Fibroblast of lung (primary cell): ENCODE measurements at regions not wholly inside any gene's neighbourhood (a gene's known extent, or its start where the extent isn't known, plus 50 kb on each side); places are given as distances from the start of the nearest gene placed in this dataset.

Source experiments
- DNase-seq, 2 donors: peaks; one replicate each; pipeline versions ENCODE4 v3.0.0 to v3.0.0-alpha.2; 2010; ENCODE audit warnings: low read depth in 2 of 2
- H2AFZ ChIP-seq: 2 replicates; pipeline ENCODE4 v1.5.1; 2012; ENCODE audit warnings: low read length, control low read depth, inconsistent platforms
- H3K27ac ChIP-seq: 2 replicates; pipeline ENCODE4 v1.5.1; 2011; ENCODE audit warnings: low read length, control low read depth; ENCODE audit not compliant: insufficient read depth
- H3K27me3 ChIP-seq: 2 replicates; pipeline ENCODE4 v1.5.1; 2011; ENCODE audit warnings: mild to moderate bottlenecking, low read length; ENCODE audit not compliant: control insufficient read depth, insufficient read depth
- H3K36me3 ChIP-seq: 2 replicates; pipeline ENCODE4 v1.5.1; 2011; ENCODE audit warnings: low read length; ENCODE audit not compliant: control insufficient read depth, insufficient read depth
- H3K4me1 ChIP-seq: 2 replicates; pipeline ENCODE4 v1.5.1; 2011; ENCODE audit warnings: low read length; ENCODE audit not compliant: control insufficient read depth, insufficient read depth; ENCODE audit errors: extremely low read depth
- H3K4me2 ChIP-seq: 2 replicates; pipeline ENCODE4 v1.5.1; 2011; ENCODE audit warnings: low read length, control low read depth; ENCODE audit not compliant: insufficient read depth; ENCODE audit errors: extremely low read depth
- H3K4me3 ChIP-seq, 4 experiments: fragments of 200-600 bp in 1 of 4; sonication (generic) in 1 of 4; replicated peaks in 1 of 4; 2 replicates each; pipeline ENCODE4 v1.5.1; 2011 to 2016; ENCODE audit warnings: low read length in 4 of 4, low read depth in 3 of 4, mild to moderate bottlenecking in 3 of 4, control low read depth in 2 of 4, inconsistent platforms in 1 of 4, mixed read lengths in 1 of 4; ENCODE audit not compliant: insufficient read depth in 1 of 4; ENCODE audit errors: control extremely low read depth in 1 of 4
- H3K79me2 ChIP-seq: 2 replicates; pipeline ENCODE4 v1.5.1; 2012; ENCODE audit warnings: mild to moderate bottlenecking, low read length, inconsistent platforms; ENCODE audit not compliant: control insufficient read depth, insufficient read depth
- H3K9ac ChIP-seq: 2 replicates; pipeline ENCODE4 v1.5.1; 2011; ENCODE audit warnings: mild to moderate bottlenecking, low read length, control low read depth; ENCODE audit not compliant: insufficient read depth
- H3K9me3 ChIP-seq: 2 replicates; pipeline ENCODE4 v1.5.1; 2012; ENCODE audit warnings: low read depth, low read length; ENCODE audit not compliant: control insufficient read depth, insufficient read depth
- H4K20me1 ChIP-seq: 2 replicates; pipeline ENCODE4 v1.5.1; 2011; ENCODE audit warnings: low read length; ENCODE audit not compliant: control insufficient read depth, insufficient read depth; ENCODE audit errors: extremely low read depth
- EZH2 ChIP-seq: IDR thresholded peaks from 2 replicates; pipeline ENCODE4 v1.5.1; 2012; ENCODE audit warnings: low read length, control low read depth, mild to moderate bottlenecking; ENCODE audit errors: missing control alignments
- TF ChIP-seq, protein P1 (sequence below), 2 donors: IDR thresholded peaks in 1 of 2; conservative IDR thresholded peaks in 1 of 2; 1 replicate in 1 of 2; 2 replicates in 1 of 2; pipeline ENCODE4 v1.5.1; 2011 to 2012; ENCODE audit warnings: low read length in 2 of 2, control low read depth in 1 of 2, inconsistent platforms in 1 of 2, low read depth in 1 of 2, mild to moderate bottlenecking in 1 of 2

DNA sequence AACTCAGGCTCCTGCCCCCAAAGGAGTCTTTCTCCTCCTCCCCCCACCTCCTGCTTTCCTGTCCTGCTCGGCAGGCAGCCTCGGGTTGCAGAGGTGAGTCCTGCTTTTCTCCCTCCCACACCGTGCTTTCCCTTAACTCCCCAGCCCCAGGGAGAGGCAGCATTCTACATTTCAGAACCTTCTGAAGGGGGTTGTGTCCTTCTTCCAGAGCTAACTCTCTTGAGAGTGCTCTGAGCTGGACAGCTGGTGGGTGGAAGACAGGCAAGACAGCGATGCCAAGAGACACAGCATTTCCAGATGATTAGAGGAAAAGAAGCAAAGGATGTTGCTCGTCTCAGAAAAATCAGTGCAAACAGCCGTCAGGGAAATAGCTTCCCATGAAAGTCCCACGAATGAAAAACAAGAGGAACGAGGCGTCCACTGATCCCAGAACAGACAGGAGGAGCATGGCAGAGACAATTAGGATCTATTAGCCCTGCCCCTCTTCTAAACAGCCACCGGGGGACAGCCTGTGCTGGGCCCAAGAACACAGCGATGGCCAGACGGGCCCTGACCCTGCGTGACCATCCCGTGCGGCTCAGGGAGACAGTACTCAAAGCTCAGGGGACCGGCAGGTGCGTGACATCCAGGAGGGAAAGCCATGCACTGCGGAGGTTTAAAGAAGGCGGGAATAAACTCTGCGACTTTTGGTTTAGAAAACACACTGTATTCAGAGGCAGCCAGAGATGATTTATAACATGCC, 216.5 kb upstream of the RTL1 start:
- Histone ChIP-seq H3K79me2 (no peaks in the 10 kb centered on the region), H3K9me3 (no peaks in the 10 kb centered on the region), H3K27ac (no peak overlapping the region)

DNA sequence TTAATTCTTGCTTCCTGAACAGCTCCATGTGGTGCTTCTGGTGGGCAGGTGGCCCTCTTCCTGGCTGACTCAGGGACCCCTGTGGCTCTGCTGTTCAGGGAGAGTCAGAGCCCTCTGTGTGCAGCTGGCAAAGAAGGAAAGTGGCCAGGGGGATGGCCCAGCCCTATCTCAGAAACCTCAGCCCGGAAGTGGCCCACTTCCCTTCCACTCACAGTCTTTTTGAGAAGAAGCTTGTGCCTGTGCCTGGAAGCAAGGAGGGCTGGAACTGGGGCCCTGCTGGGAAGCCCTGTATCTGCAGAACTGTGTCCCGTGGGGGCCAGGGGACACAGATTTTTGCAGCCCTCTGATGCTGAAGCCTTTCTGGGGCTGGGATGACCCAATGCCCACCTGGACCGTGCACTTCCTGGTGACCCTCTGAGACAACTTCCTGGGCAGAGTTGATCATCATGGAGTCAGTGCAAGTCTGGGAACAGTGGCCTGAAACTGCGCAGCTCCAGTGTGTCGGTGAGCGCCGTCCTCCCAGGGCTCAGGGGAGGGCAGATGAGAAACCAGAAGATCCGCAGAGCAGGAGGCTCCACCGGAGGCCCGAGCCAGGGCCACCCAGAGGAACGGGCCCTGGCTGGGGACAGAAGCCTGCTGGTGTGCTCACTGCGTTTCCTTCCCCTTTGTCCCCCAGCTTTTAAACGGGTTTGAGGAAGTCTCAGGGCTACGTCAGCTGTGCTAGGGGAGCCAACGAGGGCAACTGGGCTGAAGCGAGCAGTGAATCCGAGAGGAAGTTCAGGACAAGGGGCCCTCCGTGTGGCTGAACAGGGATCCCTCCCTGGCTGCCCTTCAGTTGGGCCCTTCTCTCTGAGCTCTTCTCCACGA, 217.4 kb upstream of the RTL1 start:
- no peaks in the 10 kb centered on the region for H3K36me3 ChIP-seq
- H3K27ac ChIP-seq: no peak overlapping the region
- H3K79me2 ChIP-seq: no peaks in the 10 kb centered on the region
- no peaks in the 10 kb centered on the region for H3K9me3 ChIP-seq
- no peaks in the 10 kb centered on the region for H3K27me3 ChIP-seq
- no peaks in the 10 kb centered on the region for H3K4me1 ChIP-seq
- H3K9ac ChIP-seq: no peak overlapping the region
- TF ChIP-seq, protein P1, sequence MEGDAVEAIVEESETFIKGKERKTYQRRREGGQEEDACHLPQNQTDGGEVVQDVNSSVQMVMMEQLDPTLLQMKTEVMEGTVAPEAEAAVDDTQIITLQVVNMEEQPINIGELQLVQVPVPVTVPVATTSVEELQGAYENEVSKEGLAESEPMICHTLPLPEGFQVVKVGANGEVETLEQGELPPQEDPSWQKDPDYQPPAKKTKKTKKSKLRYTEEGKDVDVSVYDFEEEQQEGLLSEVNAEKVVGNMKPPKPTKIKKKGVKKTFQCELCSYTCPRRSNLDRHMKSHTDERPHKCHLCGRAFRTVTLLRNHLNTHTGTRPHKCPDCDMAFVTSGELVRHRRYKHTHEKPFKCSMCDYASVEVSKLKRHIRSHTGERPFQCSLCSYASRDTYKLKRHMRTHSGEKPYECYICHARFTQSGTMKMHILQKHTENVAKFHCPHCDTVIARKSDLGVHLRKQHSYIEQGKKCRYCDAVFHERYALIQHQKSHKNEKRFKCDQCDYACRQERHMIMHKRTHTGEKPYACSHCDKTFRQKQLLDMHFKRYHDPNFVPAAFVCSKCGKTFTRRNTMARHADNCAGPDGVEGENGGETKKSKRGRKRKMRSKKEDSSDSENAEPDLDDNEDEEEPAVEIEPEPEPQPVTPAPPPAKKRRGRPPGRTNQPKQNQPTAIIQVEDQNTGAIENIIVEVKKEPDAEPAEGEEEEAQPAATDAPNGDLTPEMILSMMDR (conservative IDR thresholded peaks at IDR 0.05 in 1 of 2, IDR thresholded peaks at IDR 0.05 in 1 of 2; ENCODE audit: low read depth in 1 of 2, low read length in 2 of 2): no peak
- TF ChIP-seq EZH2: no peak
- no peak overlapping the region for H2AFZ ChIP-seq
- H3K4me2 ChIP-seq: no peak overlapping the region
- no peaks in the 10 kb centered on the region for H4K20me1 ChIP-seq
- H3K4me3 ChIP-seq: no peak overlapping the region
- DNase-seq: peak in 1 of 2 donors; percentile 20

More for the DNA sequence above, 216.5 kb upstream of the RTL1 start:
- DNase-seq: peak in 1 of 2 donors; percentile 18
- Histone ChIP-seq H3K4me3 (no peak overlapping the region), H2AFZ (no peak overlapping the region), H3K4me2 (no peak overlapping the region), H3K27me3 (no peaks in the 10 kb centered on the region), H3K4me1 (no peaks in the 10 kb centered on the region), H3K36me3 (no peaks in the 10 kb centered on the region), H4K20me1 (no peaks in the 10 kb centered on the region), H3K9ac (no peak overlapping the region)
- no peak for TF ChIP-seq EZH2
- TF ChIP-seq, protein P1 (conservative IDR thresholded peaks at IDR 0.05 in 1 of 2, IDR thresholded peaks at IDR 0.05 in 1 of 2; ENCODE audit: low read depth in 1 of 2, low read length in 2 of 2): no peak

DNA sequence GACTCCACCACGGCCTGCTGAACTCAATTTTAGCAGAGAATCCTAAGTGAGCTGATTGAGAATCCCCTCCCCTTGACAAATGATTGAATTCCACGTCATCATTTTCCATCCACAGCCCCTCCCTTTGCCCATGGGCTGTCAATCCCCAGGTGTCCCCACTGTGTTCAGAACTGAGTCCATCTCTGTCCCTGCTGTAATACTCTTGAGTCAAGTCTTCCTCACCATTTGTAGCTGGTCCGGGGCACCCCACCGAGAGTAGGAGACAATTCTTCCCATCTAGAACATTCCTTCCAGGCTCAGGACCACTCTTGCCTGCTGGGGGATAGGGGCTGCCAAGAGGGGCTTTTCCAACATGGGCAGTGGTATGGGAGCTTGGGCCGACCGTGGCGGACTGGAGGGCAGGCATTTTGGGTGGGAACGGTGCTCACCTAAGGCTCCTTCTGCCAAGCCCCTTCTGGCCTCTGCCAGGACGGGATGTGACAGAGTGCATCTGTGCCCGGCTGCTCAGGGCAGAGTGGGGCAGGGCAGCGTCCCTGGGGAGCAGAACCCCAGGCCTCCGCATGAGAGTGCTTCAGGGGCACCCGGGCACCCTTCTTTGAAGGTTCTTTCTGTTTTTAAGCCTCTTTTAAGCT, 218.1 kb upstream of the RTL1 start:
- H3K36me3 ChIP-seq: no peaks in the 10 kb centered on the region
- H3K4me2 ChIP-seq: no peak overlapping the region
- H3K79me2 ChIP-seq: no peaks in the 10 kb centered on the region
- no peak overlapping the region for H3K4me3 ChIP-seq
- DNase-seq: no peak
- H3K9me3 ChIP-seq: no peaks in the 10 kb centered on the region
- no peaks in the 10 kb centered on the region for H4K20me1 ChIP-seq
- TF ChIP-seq EZH2: no peak
- TF ChIP-seq, protein P1 (conservative IDR thresholded peaks at IDR 0.05 in 1 of 2, IDR thresholded peaks at IDR 0.05 in 1 of 2; ENCODE audit: low read depth in 1 of 2, low read length in 2 of 2): no peak
- H3K27me3 ChIP-seq: no peaks in the 10 kb centered on the region
- H3K27ac ChIP-seq: no peak overlapping the region
- no peak overlapping the region for H3K9ac ChIP-seq
- no peak overlapping the region for H2AFZ ChIP-seq
- no peaks in the 10 kb centered on the region for H3K4me1 ChIP-seq
